Middle frontal gyrus (tissue), 1 donor: ENCODE measurements at regions not wholly inside any gene's neighbourhood (a gene's known extent, or its start where the extent isn't known, plus 50 kb on each side); places are given as distances from the start of the nearest gene placed in this dataset.

Experiments used
- DNase-seq: peaks from one replicate; pipeline ENCODE4 v3.0.0-alpha.2; 2015; ENCODE audit warnings: low spot score; ENCODE audit errors: extremely low spot score

DNA sequence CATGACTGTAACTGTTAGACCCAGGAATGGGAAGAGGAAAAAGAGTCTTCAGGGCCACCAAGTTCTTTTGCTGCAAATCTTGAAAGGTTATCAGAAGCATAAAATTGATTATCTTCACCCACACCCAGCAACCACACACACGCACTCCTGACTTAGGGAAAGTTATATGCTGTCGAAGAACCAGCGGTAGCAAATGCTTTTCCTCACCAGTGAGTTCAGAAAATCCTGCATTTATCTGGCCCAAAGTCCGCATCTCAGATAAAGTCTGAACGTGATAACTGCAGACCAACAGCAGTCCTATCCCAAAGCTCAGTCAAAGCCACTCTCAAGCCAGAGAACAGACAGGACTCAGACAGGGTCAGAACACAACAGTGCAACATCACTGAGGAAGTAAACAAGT, 115.6 kb downstream of the IRS2 start:
- DNase-seq, result no peak

DNA sequence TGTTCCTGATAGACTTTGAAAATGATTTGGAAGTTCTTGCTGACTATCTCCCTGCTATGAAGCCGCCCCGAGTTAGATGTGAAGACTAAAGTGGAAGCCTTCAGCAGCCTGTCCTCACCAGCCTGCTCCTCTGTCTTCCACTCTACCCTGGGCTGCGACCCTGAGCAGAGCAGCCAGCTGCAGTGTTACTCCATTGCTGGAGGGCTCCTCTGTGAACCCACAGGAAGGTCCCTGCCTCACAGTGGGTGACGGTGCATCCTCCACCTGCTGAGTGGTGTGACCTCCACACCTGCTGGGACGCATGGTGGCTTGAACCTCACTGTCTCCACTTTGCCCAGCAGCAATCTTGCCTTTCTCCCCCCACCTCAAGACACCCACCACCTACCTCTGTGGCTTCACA, 116.4 kb downstream of the IRS2 start:
- DNase-seq, result no peak

DNA sequence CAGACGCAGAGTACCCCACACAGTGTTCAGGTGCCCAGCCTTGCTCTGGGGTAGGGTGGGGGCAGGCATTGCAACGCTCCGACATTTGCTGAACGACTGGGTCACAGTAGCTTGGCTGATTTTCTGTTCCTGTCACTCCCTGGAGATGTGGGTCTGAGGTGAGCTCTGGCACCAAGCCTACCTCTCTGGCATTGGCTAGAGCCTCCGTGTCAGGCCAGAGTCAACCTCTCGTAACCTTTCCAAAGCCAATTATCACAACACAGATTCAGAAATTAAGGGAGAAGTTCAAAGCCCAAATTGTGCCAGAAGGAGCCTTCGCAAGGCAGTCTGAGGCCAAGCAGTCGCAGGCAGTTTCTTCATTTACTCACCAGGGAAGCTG, 117.2 kb downstream of the IRS2 start:
- no peak for DNase-seq

DNA sequence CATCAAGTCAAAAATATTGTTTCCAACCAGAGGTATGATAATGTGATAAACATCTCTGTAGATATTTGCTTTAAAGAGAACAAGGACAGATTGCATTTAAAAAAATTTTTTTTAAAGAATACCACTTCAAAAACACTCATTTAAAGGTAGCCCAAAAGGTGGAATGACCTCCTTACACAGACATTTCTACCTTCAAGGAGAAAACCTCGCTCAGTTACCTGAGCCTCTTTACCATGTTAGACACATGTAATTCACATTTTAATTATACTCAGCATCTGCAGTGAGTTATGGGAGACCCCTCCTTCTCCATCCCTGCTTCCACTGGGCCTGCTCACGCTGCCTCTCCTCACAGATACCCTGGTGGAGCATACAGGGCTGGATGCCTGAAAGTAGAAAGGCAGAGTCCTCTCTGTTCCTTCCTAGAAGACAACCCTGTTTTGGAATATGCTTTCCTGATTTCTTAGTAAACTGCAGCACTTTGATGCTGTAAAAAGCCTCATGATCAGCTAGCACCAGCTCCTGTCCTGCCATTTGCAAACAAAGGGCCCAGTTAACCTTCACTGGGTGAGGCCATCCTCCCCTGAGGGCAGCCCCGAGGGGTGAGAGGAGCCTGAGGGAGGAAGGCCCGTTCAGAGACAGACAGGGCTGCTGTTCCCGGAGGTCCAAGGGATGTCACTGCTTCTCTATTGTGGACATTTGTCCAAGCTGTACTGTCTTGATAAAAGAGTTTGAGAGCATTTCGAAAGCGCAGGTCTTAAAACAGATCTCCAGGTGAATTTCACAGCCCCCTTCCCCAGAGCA, 117.8 kb downstream of the IRS2 start:
- no peak for DNase-seq

DNA sequence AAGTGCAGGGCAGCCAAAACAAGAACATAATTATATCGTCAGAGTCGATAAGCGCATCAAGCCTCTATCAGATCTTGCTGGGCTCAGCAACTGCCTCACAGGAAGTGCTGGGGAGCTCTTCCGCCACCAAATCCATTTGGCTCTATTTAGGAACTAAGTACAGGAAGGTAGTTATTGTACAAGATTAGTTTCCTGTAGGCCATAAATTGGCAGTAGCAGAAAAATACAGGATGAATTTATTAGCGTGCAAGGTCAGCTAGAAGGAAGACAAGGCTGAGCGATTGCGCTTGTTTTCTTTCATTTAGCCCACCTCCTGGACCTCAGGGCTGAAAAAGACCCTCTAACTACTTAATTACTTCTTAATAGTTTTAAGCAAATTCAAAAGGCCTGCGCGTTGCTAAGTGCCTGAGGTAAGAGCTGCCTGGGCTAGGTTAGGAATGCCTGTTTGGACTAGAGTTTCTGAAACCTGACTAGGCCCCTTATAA, 118.5 kb downstream of the IRS2 start:
- DNase-seq, result no peak

DNA sequence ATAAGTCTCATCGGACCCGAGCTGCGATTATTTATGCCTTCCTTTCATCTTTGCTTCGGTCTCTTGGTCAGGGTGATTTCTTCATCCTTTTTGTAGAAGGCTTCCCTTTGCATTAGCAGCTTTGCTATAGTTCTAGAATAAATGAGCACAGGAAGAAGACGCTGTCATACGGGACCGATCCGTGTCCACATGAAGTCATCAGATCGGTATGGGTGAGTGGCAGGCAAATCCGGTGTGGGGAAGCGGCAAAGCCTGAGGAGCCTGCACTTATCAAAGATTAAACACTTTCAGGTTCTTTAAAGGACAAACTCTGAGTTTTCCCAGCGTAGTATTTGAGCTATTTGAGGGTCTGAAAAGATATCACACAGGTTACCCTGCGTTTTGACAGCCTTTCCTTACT, 119.3 kb downstream of the IRS2 start:
- DNase-seq, result no peak

DNA sequence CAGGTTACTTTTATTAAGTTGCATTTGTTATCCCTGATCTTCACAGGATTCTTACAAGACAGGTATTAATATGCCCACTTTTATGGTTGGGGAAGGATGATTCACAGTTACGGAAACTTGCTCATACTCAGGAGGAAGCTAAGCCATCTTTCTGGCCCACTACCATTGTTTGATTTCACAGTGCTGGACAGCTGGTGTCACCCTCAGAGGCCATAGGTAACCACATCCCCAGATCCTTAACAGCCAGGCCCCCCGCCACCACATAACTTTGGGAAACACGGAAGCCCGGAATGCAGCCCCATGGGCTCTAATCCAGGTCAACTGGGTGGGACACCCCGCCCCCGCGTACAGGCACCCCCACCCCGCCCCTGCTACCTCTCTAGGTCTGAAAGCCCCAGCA, 119.7 kb downstream of the IRS2 start:
- DNase-seq, result no peak

DNA sequence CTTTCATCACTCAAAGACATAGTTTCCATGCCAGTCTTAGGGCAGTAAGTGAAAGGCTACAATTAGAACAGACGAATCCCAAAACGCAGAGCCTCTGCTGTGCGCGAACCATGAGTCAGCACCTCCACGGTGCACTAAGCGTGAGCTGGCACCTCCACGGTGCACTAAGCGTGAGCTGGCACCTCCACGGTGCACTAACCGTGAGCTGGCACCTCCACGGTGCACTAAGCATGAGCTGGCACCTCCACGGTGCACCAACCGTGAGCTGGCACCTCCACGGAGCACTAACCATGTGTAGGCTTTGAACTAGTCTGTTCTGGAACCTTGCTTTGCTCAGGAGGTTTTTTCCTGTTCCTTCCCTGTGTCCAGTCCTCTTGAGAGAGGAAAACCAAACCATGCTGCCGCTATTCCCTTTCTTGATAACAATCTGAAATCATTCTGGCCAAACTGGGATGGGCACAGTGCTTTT, 120.6 kb downstream of the IRS2 start:
- no peak for DNase-seq

DNA sequence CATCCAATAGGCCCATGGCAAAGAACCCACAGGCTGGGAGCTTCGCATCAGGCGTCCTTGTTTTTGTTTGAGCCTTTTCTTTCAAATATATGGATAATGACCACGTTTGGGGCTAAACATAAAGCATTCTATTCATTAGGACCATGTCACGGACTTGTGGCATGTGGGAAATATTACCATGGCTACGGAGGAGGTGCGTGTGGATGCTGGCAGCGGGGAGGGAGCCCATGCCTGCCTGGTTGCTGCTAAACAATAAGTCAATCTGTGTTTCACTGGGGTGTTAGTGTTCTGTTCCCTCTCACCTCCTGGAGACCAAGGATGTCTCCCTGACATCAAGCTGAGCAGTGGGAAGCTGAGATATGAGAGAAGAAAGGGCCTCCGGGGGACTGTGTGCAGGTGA, 121.1 kb downstream of the IRS2 start:
- DNase-seq, result no peak

DNA sequence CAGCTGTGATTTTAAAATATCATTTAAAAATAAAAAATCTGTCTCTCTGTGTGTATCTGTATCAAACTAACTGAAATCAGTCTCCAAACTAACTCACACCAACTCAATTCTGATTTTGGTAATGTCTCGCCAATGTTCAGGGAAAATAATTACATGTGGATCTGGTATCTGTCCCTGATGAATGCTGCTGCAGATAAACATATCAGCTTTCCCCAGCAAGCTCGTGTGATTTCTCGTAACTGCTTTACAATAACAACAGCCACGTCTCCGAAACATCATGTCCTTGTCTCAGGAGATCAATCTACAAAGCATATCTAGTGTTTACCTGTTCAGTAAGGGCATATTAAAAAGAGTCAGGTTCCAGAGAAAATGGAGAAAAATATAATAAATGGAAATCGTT, 129.0 kb downstream of the IRS2 start:
- no peak for DNase-seq

DNA sequence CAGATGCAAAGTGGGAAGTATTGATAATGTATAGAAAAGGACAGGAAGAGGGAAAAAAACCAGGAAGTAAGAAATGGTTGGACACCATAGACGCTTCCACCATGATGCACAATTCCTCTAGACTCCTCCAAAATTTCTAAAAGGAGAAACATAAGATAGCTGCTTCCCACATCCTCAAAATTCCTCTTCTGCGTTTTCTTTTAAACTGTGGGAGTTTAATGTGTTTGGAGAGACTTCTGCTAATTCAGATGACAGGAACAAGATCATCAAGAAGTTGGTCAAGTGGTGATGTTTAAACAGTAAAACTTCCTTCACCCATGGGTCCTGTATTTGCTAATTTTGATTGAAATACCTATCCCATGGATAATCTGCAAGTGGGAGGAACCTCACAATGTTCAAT, 130.2 kb downstream of the IRS2 start:
- DNase-seq, result no peak

DNA sequence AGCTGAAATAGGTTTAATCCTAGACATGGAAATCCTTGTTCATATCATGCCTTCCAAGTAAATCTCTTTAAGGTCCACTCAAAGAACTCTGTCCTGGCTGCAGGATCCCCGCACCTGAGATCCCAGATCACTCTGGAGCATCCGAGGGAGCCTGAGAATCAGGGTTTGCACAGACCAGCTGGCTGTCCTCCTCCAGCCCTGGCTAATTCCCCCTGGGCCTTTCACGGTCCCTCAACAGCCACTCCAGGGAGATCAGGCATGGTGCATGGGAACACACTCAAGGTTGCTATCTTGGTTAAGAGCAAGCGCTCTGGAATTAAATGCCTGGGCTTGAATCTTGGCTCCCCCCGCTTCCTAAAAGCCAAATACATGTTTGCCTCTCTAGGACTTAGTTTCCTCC, 130.8 kb downstream of the IRS2 start:
- DNase-seq, result no peak

DNA sequence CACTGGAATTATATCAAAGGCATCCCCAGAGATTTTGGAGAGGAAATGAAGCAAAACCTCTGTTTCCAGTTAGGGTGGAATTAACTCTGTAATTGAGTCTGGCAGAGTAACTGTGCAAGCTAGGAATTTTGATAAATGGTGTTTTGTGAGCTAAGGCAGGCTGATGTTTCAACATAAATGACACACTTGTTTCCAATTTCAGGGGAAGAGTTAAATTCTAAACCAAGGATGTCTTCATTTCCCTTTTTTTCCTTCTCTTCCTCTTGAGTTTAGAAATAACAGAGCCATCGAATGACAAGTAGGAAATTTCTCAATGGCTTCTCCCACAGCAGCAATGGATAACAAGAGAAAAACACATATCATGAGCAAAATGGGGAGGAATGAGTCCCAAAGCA, 131.2 kb downstream of the IRS2 start:
- DNase-seq, result no peak

DNA sequence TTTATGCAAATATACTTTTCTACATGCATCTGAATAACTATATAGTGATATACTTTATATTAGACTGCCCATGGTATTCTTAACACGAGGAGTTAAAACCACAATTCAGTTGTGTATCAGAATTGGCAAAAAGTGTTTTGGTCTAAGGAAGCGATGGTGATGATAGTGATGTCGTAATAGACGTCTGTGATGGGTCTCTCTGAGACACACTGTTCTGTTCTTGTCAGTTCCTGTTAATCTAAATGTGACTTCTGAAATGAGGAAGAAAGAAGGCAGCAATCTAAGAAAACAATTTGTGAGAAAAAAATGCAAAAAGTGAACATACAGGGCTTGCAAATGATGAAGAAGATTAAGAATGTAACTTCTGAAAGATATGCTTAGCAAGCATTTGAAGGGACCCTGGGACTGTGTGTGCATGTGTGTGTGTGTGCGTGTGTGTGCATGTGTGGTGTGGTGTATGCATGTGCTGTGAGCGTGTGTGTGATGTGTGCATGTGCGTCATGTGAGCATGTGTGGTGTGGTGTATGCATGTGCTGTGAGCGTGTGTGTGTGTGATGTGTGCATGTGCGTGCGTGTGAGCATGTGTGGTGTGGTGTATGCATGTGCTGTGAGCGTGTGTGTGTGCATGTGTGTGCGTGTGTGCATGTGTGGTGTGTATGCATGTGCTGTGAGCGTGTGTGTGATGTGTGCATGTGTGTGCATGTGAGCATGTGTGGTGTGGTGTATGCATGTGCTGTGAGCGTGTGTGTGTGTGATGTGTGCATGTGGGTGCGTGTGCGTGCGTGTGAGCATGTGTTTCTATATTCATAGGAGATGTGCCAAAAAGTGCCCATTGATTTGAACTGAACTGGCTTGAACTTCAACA, 131.8 kb downstream of the IRS2 start:
- no peak for DNase-seq

DNA sequence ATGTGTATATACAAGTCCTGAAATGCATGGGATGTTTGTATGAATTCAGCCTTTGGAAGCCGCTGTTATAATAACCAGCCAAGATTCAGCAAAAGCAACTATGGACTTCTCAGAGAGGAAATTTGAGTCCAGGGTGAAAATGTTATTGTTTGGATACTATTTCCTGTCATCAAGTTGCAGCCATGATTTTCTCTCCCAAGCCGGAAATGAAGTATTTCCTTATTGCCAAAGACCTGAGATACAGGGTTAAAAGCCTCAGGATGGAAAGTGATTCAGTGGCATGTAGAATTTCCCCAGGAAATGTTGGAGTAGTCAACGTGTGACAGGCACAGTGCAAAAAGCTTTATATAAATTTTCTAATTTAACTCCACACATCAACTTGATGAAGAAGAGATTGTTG, 133.9 kb downstream of the IRS2 start:
- DNase-seq, result no peak

DNA sequence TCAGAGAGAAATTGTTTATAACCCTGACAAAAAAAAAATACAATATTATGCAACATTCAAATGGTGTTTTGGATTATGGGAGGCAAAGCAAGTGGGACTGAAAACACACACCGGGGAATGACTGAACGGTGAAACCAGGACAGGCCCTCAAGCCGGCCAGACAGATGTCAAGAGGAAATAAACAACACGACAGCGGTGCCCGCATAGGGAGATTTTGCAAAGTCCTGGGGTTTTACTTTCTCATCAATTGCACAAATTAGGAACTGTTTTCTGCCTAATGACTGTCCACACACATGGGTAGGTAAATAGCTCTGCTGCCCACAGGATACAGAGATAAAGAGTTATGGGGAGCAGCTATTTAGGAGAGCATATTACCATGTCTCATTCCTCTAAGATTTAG, 134.5 kb downstream of the IRS2 start:
- DNase-seq, result no peak

DNA sequence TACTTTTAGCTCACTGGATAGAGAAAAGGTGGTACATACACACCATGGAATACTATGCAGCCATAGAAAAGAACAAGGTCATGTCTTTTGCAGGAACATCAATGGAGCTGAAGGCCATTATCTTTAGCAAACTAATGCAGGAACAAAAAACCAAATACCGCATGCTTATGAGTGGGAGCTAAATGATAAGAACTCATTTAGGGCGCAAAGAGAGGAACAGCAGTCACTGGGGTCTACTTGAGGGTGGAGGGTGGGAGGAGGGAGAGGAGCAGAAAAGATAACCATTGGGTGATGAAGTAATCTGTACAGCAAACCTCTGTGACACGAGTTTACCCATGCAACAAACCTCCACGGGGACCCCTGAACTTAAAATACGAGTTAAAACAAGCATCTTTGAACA, 135.1 kb downstream of the IRS2 start:
- DNase-seq, result no peak

DNA sequence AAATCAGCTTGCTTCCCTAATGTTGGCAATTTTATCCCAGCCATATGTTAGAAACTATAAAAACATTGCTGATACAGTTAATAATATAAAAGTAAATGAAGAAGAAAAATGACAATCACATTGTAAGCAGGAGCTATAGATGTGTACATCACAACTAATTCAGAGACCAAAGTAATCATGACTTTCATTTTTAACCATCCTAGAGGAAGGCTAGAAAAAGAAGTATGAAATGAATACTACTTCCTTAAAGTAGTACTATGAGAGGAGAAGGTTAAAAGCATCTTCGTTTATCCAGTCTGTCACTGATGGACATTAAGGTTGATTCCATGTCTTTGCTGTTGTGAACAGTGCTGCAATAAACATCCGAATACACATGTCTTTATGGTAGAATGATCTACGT, 135.5 kb downstream of the IRS2 start:
- no peak for DNase-seq

DNA sequence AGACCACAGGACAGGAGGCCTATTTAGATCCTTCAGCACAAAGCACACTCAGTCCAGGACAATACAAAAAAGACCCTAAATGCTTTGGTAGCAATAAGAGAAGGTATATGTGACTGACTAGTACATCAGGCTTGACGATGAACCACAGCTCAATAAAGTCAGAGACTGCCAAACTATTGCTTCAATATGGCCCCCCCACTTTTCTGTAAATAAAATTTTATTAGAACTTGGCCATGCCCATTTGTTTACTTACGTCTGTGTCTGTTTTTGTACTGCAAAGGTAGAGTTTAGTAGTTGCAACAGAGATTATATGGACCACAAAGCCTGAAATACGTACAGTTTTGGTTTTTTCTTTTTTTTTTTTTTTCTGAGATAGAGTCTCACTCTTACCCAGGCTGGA, 136.7 kb downstream of the IRS2 start:
- no peak for DNase-seq

DNA sequence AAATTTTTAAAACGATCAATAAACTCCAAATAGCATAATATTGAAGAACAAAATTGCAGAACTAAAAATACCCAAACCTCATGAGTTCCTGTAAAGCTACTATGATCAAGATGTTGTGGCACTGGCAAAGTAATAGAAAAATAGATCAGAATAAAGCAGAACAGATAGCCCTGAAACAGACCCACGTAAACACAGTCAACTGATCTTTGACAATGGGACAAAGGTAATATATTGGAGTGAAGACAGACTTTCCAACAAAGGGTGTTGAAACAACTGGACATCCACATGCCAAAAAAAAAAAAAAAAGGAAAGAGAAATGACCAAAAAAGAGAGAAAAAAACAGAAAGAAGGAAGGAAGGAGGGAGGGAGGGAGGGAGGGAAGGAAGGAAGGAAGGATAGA, 138.7 kb downstream of the IRS2 start:
- no peak for DNase-seq

DNA sequence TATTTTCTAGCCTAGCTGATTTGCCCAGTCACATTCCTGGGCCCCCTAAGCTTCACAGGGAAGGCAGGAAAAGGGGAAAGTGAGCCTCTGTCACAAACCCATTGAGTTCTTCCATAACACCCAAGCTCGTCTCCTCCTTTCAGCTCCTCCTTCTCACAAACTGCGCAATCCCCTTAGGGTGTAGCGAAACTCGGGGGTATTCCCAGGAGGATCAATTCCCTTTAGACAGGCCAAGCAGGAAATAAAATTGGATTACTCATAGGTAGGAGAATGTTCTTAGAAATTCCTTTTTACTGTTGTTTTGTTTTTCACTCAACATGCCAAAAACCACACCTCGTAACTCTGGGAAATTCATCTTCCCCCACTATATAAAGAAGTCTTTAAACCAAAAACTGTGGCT, 139.3 kb downstream of the IRS2 start:
- DNase-seq, result no peak

DNA sequence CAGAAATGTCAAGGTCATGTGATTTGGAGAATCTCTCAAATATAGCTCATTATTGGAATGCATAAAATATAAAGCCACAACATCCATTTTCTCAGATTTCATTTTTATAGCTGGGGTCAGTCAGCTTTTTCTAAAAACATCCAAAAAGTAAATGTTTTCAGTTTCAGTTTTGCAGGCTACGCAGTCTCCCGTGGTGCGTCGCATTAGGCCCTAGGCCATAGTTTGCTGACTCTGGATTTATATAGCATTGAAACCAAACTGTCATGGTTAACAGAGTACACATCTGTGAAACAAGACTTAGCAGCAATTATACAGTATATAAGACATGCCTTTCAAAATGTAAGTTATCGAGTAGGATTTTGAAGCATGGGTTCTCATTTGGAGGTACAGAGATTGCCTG, 140.0 kb downstream of the IRS2 start:
- no peak for DNase-seq

DNA sequence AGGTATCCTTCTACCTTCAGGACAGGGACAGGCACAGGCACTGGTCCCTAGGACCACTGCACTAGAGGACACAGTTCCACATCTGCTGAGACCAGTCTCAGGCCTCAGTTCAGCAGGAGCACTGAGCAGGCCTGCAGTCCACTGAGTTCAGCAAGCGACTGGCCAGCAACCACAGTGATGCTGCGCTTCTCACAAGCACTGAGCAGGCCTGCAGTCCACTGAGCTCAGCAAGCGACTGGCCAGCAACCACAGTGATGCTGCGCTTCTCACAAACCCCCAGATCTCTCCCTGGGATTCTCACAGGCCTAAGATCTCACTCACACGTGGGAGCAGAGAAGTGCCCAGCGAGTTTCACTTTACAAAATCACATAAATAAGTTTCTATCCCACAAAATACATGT, 140.6 kb downstream of the IRS2 start:
- no peak for DNase-seq
